ENCODE measurements at regions not wholly inside any gene's neighbourhood (a gene's known extent, or its start where the extent isn't known, plus 50 kb on each side); places are given as distances from the start of the nearest gene placed in this dataset.
"Not testable (repeated sequence)": the region's sequence is repeated elsewhere in the genome, so short reads cannot be mapped to it uniquely, and the experiment has no call there.

DNA sequence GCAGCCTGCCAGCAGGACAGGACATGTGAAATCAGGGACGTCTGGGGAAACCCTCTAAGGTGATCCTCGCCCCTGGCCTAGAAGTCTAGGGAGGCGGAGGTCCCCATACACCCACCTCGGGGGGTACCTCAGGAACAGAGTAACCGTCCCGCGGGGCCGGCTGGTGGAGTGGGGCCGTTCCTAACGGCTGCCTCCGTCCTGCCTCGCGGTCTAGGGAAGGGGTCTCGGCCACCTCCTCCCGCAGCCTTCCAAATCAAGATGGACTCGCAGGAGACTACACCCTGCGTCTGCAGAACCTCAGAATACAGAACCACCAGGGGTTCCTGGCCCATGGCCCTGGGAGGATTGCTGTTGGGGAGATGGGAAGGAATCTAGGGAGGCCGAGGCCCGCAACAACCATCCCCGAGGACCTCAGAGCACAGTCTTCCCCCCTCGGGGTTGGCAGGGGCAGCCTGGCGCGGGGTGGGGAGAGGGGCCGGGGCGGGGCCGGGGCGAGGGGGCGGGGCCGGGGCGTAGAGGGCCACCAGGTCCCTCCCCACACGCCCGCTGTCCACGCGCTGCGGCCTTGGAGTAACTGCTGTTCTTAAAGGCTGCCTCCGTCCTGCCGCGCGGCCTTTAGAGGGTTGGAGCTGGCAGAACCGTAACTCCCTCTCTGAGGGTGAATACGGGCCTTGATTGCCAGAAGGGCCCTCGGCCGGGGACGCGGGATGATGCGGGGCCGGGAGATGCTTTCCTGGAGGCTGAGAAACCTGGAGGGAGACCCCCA lies 89.0 kb upstream of the MLN start:
- DNase-seq: no peak

DNA sequence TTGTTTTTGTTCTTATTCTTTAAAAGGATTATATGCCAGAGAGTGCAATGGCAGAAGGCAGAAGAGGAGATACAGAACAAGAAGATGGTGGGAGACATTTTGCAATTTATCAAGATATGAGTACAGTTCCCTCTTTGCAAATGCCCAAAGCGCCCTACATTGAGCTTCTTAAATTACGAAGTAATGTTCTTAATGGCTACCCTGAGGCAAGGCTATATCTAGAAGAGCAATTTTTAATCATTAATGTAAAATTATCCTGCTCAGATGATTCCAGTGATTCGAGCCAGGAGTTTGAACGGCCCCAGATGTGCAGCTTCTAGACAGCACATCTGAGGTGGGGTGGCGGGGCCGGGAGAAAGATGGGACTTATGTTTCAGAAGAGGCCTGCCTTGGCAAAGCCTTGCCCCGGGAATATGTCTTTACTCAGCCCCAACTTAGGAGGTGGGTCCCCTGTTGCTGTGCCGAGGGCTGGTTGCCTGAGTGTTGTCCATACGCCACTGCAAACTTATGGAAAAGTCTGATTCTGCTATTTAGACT lies 84.9 kb upstream of the MLN start:
- no peak for DNase-seq

DNA sequence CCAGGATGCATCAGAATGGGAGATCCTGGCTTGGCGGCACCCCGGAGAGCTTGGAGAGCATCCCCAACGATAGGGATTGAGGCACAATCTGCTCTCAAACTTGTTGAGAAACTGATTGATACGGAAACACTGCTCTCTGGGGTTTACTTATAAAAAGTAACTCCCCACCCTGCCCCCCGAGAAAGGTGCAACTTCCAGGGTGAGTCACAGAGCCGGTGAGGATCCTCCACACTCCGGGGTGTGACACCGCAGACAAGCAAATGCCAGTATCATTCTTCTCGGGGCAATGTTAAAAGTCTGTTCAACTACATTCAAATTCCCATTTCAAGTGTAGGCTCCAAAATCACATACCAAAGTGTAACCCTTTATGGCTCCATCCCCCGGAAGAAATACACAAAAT lies 84.4 kb upstream of the MLN start:
- no peak for DNase-seq

DNA sequence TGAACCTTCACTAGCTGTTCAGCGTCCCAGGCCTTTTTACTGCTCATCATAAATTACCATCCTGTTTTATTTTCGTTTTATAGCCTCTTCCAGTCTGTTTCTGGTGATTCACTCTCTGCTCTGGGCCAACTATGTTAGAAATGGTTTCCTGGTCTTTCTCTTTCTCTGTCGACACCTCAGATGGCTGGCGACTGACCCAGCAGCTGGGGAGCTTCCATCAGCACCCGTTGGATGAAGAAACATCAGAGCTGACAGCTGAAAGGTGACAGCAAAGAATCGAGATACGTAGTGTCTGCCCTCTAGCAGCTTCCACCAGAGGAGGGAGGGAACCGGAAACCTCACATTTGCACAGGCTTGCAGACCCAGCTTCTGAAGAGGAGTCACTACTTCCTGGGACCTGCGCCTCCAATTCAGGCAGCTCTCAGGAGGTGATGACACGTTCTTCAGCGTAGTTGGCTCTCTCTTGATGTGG lies 82.9 kb upstream of the MLN start:
- DNase-seq: no peak

DNA sequence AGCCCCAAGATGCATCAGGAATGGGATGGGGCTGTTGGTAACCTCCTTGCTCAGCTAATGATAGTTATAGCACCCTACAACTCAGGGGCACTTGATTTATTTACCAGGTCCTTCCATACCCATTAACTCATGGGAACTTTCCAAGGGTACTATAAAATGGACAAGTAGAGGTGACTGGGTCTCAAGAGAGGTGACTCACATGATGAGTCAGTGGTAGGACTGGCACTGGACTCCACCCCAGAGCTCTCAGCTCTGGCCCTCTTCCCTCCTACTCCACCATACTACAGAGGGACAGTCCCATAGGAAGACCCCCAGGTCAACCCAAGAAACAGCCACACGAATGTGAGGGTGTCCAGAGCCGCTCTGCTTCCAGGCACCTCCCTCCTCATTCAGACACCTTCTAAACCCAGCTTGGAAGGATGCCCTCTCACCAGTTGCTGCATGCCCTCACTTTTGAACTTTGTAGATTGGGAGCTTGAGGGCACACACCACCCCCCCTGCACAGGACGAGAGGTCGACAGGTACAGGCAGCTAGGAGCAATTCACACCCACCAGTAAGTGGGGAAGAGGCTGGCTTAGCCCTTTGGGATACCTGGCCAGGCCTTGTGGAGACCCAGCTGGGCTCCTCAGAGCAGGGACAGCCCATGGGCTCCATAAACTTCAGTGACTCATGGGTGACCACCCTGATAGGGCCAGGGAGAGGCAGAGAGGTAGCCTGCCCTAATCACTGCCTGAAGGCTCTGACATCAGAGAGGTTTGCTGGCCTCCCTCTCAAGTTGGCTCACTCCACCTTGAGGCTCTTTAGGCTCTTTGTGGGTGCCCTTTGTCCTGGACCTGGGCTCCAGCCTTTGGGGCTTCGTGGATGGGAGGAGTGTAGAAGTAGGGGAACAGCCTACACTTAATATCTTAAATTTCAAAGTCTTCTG lies 81.6 kb upstream of the MLN start:
- no peak for DNase-seq

DNA sequence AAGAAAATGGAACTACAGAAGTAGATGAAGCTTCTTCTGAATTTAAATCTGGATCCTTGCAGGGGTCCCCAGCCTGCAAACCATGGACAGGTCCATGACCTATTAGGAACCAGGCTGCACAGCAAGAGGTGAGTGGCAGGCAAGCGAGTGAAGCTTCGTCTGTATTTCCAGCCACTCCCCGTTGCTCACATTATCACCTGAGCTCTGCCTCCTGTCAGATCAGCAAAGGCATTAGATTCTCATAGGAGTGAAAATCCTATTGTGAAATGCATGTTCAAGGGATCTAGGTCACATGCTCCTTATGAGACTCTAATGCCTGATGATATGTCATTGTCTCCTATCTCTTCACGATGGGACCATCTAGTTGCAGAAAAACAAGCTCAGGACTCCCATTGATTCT lies 79.8 kb upstream of the MLN start:
- DNase-seq: not testable (repeated sequence)

DNA sequence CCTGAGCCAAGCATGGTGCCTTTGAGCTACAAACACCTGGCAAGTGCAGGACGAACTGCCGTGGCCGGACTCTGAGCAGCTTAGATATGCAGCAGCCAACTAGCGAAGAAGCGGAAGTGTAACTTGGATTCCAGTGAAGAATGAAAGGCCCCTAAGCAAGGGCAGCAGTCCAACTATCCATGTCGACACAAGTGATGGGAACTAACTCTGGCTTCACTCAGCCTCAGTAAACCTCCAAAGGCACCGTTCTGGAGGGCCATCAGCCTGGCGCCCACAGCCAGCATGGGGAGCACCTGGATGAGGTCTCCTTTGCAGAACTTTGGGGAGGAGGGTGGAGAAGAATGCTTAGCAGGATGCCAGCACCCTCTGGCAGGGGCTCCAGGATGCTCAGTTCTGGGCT lies 78.4 kb upstream of the MLN start:
- no peak for DNase-seq

DNA sequence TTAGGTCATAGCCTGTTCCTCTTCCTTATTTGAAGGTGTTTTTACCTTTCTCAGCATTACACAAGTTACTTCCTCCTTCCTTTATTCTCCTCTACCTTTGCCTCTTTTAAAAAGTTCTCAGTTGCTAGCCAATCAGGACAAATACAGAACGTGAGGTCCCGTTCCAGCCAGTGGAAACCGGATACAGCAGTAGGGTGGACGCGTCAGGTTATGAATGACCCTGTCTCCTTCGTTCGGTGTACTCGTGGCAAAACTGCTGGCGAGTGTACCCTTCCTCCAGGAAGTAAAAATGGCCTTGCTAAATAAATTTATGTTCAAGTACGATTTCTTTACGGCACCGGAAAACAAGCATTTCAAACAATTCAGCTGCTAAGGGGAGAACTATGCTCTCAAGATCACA lies 77.0 kb upstream of the MLN start:
- DNase-seq: no peak

DNA sequence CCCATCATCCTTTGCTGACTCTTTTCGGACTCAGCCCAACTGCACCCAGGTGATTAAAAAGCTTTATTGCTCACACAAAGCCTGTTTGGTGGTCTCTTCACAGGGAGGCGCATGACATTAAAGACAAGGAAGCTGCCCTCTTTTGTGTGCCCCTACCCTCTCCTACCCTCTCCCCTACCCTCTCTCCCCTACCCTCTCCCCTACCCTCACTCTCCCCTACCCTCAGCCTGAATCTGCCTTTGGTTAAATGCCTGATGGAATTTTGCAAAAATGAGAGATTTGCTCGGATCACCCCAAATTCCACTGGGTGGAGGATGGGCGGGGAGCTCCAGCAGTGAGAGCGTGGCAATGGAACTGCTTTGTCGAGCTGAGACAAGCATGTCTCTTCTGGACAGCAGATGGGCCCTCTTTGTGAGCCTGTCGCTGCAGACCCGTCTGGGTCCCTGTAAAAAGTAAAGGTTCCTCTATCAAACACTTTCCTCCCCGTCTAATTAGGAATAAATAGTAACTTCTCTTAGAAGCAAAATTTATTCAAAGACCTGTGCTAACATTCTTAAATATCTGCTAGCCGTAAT lies 76.4 kb upstream of the MLN start:
- no peak for DNase-seq

DNA sequence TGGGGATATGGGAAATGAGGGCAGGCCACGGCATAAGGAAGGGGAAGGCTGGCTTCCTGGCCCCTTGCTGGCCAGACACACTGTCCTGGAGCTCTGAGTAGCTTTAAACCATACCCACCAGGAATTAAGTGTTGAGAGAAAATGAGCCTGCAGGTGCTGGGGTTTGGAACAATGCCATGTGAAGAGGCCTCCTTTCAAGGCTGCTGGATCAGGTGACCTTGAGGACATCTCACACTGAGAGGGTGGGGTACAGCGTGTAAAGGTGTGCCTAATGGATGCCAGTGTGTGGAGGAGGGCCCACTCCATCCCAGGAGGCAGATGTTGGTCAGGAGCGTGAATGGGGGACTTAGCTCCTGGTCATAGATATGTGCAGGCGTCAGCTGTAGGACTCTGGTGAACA lies 74.8 kb upstream of the MLN start:
- no peak for DNase-seq

DNA sequence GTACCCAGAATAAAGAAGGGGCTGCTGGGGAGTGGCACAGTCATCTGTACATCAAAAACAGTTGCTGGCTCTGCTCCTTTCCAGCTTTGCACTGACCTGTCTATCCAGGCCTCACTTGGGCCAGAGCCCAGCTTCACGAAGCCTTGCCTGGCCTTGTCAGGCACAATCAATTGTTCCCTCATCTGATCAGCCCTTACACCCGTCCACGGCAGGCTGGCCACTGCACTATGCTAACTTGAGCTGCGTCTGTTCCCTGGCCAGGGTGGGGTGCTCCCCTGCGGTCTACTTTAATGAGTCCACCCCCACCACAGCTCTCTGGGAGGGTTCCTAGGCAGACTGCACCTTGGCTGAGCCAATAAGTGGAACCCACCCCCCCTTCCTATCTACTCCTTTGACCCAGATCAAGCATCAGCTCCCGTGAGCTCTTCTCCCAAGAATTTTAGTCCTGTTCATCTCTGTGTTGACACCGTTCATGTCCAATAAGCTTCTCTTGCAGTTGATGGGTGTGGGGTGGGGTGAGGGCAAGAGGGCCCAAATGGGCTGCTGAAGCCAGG lies 74.3 kb upstream of the MLN start:
- DNase-seq: no peak

DNA sequence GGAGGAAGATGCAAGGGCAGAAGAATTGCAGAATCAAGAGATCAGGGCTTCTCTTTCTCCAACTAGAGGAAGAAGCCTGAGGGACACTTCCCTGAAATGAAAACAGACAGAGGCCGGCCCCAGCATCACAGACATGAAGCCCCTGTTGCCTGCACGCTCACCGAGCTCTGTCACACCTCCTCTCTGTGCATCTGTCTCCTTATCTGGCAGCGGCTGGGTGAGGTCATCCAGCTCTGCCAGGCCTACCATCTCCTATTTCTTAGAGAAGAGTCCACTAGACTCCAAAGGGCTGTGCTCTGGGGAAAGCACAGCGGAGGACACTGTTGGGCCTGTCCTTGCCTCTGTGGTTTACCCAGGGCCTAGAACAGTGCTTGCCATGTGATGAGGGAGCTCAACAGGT lies 71.9 kb upstream of the MLN start:
- DNase-seq: no peak

DNA sequence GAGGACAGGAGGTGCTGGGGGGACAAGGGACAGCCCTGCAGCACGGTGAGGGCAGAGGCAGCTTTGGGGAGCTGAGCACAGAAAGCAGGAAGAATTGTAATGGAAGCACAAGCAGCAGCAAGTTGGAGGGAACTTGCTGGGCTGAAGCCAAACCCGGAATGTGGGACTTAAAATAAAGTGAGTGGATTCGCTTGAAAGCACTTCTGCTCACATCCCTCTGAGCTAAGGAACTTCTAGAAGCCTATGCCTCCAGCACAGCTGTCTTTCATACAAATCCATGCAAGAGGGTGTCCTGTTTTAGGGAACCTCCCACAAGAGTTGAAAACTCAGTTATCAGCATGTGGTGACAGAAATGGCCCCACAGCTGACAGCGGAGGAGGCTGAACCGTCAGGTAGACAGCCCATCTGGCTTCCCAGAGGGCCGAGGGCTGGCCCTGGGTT lies 71.4 kb upstream of the MLN start:
- no peak for DNase-seq

DNA sequence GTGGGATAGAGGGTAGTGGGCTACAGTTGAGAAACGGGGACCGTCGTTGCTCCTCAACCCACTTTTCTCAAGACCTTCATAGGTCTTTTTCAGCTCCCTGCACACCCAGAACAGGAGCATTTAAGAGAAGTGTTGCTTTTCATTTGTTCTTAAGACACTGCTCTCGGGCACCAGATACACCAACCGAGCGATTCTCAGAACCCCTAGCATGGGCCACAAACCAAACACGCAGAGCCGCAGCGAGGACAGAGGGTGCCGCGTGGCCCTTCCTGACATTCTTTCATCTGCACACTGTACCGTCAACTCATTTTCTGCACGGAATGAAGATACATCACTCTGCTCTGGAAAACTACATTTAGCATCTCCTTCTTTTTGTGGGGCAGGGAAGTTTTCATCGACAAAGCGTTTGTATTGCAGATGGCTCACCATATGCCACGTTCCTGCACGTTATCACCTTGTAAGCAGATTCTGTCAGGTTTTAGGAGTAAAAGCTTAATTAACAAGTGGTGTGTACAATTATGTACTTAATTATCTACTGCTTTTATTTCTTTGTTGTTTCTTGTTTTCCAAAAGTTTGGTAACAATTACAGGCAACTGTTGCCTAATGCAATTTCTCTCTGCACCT lies 70.4 kb upstream of the MLN start:
- no peak for DNase-seq

DNA sequence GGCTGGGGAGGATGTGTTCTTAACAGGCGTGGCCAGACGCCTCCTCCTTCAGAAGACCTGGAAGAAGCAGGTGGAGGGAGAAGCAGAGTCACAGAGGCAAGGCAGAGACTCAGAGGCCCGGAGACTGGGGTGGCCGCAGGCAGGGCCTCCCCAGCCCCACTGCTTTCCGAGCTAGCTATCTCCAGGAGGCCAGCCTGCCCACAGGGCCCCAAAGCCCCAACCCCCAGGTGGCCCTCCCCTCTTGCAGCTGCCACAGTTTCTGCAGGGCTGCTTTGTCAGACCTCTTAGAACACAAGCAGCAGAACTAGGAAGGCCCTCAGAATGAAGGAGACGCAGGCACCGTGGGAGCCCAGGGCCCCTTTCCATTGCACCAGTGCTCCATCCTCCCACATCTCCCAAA lies 69.0 kb upstream of the MLN start:
- no peak for DNase-seq

DNA sequence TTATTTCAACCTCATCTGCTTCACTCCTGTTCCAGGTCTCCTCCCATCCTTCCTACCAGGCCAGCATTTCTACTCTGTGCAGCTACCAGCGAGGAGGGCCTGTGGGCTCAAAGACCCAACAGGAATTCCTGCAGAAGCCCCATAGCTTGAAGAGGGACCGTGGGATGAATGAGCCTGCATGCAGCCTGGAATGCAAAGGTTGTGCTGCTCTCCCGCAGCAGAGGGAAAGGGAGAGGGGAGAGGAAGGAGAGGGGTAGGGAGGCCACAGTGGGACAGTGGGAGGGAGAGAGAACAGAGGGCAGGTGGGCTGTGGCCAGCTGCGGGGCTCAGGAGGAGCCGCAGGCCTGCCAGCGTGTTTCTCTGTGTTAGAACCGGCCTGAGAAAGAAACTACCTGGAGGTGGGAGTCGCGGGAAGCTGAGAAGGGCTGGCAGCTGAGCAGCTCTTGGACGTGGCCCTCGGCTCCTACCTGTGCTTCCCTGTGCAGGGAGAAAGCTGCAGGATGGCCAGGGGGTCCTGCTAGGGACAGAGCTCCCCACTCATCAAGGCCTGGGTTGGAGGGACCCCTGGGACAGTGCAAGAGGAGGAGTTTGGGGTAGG lies 66.1 kb upstream of the MLN start:
- DNase-seq: no peak

DNA sequence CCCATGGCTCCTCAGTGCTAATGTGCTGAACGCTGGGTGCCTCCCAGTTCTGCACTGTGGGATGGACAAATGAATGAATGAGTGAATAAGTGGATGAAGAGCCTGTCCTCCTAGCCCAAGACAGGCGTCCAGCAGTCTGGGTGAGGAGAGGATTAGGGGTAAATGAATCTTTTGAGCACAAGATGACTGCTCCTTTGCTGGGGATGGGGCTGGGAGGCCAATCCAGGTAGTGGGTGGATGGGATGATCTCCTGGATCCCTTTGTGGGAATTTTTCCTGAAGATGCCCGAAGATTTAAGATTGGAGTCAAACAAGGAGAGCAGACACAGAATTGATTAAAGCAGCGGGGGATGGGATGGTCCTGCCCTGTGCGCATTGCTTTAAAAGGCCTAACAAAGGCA lies 65.3 kb upstream of the MLN start:
- DNase-seq: no peak

DNA sequence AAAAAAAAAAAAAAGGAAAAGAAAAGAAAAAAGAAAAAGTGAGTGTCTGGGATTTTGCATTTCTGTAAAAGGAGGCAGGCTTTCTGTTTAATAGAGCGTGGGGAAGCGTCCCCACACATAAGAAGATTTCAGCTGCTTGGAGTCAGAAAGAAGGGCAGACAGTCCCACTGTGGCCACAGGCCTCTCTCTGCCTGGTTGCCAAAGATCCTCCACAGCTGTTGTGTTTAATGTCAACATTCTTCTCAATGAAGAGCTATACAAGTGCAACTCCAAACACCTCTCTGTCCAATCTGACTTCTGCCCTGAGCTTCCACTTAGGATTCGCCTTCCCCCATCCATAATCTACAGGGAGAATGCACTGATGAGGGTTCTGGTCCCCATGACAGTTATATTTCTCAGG lies 64.3 kb upstream of the MLN start:
- no peak for DNase-seq

DNA sequence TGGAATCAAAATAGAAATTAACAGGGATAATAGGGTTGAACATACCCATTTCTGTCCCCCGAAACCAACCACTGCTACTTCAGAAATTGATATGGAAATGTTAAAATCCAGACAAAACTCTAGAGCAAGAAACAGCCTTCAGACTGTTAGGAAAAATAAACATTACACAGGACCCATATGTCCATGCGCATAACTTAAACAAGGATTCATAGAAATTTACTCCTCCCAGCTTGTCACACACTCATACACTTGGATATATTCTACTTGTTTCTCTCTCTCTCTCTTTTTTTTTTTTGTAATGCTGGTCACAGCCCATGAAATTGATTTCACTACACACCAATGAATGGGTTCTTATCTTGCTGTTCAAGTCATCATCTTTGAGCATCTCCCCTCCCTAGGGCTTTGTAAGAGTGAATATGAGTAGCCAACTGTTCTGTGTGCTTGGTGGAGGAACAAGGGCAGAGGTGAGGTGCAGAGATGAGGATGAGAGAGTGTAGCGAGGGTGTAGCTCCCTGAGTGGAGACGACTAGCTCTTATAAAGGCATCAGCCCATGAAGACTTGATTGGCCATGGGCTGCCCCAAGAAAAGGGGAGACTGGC lies 61.8 kb upstream of the MLN start:
- no peak for DNase-seq

DNA sequence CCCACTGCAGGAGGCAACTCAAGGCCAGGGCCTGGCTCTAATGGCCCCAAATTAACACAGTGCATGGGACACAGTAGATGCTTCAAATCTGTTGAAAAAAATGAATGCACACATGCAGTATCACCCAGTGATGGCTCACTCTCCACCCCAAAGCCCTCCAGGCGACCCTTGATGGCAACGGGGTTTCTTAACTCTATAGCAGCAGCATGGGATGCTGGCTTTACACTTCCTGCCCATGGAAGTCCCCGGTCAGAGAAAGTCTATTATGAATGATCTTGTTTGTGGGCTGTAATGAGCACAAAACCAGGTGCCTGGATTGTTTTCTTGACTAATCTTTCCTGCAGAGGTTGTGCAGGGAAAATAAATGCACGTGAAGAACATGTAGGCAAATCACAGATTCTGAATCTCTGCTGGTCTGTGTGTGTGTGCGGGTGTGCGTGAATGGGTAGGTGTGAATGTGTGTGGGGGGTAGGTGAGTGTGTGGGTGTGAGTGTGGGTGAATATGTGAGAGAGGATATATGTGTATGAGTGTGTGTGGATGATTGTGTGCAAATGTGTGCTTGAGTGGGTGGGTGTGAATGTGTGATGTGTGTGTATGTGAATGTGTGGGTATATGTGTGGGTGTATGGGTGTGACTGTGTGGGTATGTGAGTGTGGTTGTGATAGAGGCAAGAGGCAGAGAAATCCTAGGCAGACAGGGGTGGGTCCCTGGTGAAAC lies 60.1 kb upstream of the MLN start:
- DNase-seq: no peak

DNA sequence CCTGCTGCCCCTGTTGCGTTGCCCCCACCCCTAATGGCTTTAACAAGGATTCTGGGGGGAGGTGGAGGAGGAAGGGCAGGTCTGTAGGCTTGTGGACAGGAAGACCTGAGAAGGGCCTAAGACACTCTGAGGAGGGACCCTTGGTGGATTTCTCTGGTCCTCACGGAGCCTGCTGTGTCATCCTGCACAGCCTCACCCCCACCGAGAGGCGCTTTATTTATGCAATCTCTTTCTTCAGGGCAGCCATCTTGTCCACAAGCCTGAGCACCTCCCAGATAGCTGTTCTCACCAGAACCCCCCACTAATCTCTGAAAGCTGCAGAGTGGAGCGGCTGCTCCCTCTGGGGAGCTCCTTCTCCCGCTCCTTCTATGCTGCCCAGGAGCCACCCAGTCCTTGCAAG lies 59.3 kb upstream of the MLN start:
- no peak for DNase-seq
